SK-N-SH treated with all-trans-retinoic acid at 6 μM for 48 hours (cell line): ENCODE measurements at regions not wholly inside any gene's neighbourhood (a gene's known extent, or its start where the extent isn't known, plus 50 kb on each side); places are given as distances from the start of the nearest gene placed in this dataset.

Experiments
- ATAC-seq: fragments of 200-7000 bp; cut with Tn5 transposase; 3 replicates; pipeline ENCODE4 v1.9.1; 2020; ENCODE audit warnings: mild to moderate bottlenecking, moderate library complexity
- ARNTL ChIP-seq: fragments of 450-650 bp; formaldehyde crosslinking; IDR thresholded peaks from 2 replicates; pipeline ENCODE4 v1.5.0; 2020; ENCODE audit warnings: low read depth, mild to moderate bottlenecking, moderate library complexity, borderline replicate concordance
- BACH2 ChIP-seq: fragments of 250-450 bp; sonication (Bioruptor Pico); IDR thresholded peaks from 2 replicates; pipeline ENCODE4 v1.9.0; 2021; ENCODE audit warnings: mild to moderate bottlenecking, borderline replicate concordance
- CSDC2 ChIP-seq: fragments of 250-450 bp; sonication (Bioruptor Pico); IDR thresholded peaks from 2 replicates; pipeline ENCODE4 v1.5.0; 2020; ENCODE audit warnings: mild to moderate bottlenecking, moderate library complexity
- ESRRG ChIP-seq: fragments of 250-450 bp; sonication (Bioruptor Pico); IDR thresholded peaks from 2 replicates; pipeline ENCODE4 v1.6.1; 2021; ENCODE audit warnings: mild to moderate bottlenecking
- GLIS3 ChIP-seq: fragments of 250-450 bp; sonication (Bioruptor Pico); IDR thresholded peaks from 2 replicates; pipeline ENCODE4 v1.5.0; 2020; ENCODE audit warnings: mild to moderate bottlenecking, moderate library complexity
- ISL1 ChIP-seq: fragments of 250-450 bp; sonication (Bioruptor Pico); IDR thresholded peaks from 2 replicates; pipeline ENCODE4 v2.1.2; 2022; ENCODE audit warnings: mild to moderate bottlenecking, moderate library complexity
- OSR1 ChIP-seq: fragments of 250-450 bp; sonication (Bioruptor Pico); IDR thresholded peaks from 2 replicates; pipeline ENCODE4 v1.8.0; 2022; ENCODE audit warnings: moderate library complexity, mild to moderate bottlenecking, inconsistent platforms
- PPARA ChIP-seq: fragments of 250-450 bp; sonication (Bioruptor Pico); IDR thresholded peaks from 2 replicates; pipeline ENCODE4 v1.5.0; 2020; ENCODE audit warnings: mild to moderate bottlenecking, borderline replicate concordance
- RARB ChIP-seq: fragments of 250-450 bp; sonication (Bioruptor Pico); IDR thresholded peaks from 2 replicates; pipeline ENCODE4 v1.8.0; 2021; ENCODE audit warnings: mild to moderate bottlenecking, moderate library complexity
- SNAI2 ChIP-seq: fragments of 250-450 bp; sonication (Bioruptor Pico); IDR thresholded peaks from 2 replicates; pipeline ENCODE4 v1.5.0; 2020; ENCODE audit warnings: mild to moderate bottlenecking, moderate library complexity
- TCF4 ChIP-seq: fragments of 250-450 bp; sonication (Bioruptor Pico); IDR thresholded peaks from 2 replicates; pipeline ENCODE4 v1.8.0; 2021; ENCODE audit warnings: mild to moderate bottlenecking, moderate library complexity, borderline replicate concordance
- TOX ChIP-seq: fragments of 250-450 bp; sonication (Bioruptor Pico); IDR thresholded peaks from 2 replicates; pipeline ENCODE4 v1.8.0; 2021; ENCODE audit warnings: mild to moderate bottlenecking, moderate library complexity, borderline replicate concordance
- ZC3H10 ChIP-seq: fragments of 250-450 bp; sonication (Bioruptor Pico); IDR thresholded peaks from 2 replicates; pipeline ENCODE4 v1.5.1; 2021; ENCODE audit warnings: mild to moderate bottlenecking, moderate library complexity
- ZFP3 ChIP-seq: fragments of 250-450 bp; sonication (Bioruptor Pico); IDR thresholded peaks from 2 replicates; pipeline ENCODE4 v1.5.0; 2020; ENCODE audit warnings: mild to moderate bottlenecking, moderate library complexity
- ZFP30 ChIP-seq: fragments of 450-650 bp; formaldehyde crosslinking; IDR thresholded peaks from 2 replicates; pipeline ENCODE4 v1.5.0; 2022; ENCODE audit warnings: mild to moderate bottlenecking, moderate library complexity
- ZNF565 ChIP-seq: fragments of 450-650 bp; formaldehyde crosslinking; conservative IDR thresholded peaks from 2 replicates; pipeline ENCODE4 v1.5.0; 2020; ENCODE audit warnings: low read depth, mild to moderate bottlenecking, moderate library complexity
- ZNF70 ChIP-seq: fragments of 450-650 bp; formaldehyde crosslinking; IDR thresholded peaks from 2 replicates; pipeline ENCODE4 v1.5.0; 2020; ENCODE audit warnings: mild to moderate bottlenecking, moderate library complexity
- ZNF8 ChIP-seq: fragments of 450-650 bp; formaldehyde crosslinking; IDR thresholded peaks from 2 replicates; pipeline ENCODE4 v1.5.0; 2020; ENCODE audit warnings: mild to moderate bottlenecking, moderate library complexity
- TF ChIP-seq, protein P1 (sequence below): fragments of 250-450 bp; sonication (Bioruptor Pico); IDR thresholded peaks from 2 replicates; pipeline ENCODE4 v1.5.1; 2021; ENCODE audit warnings: mild to moderate bottlenecking, moderate library complexity
- TF ChIP-seq, protein P2 (sequence below): fragments of 250-450 bp; sonication (Bioruptor Pico); IDR thresholded peaks from 2 replicates; pipeline ENCODE4 v1.8.0; 2020; ENCODE audit warnings: mild to moderate bottlenecking, moderate library complexity, borderline replicate concordance
- TF ChIP-seq, protein P3 (sequence below): fragments of 250-450 bp; sonication (Bioruptor Pico); IDR thresholded peaks from 2 replicates; pipeline ENCODE4 v1.5.1; 2020; ENCODE audit warnings: low read depth, mild to moderate bottlenecking, moderate library complexity
- TF ChIP-seq, protein P4 (sequence below): fragments of 250-450 bp; sonication (Bioruptor Pico); IDR thresholded peaks from 2 replicates; pipeline ENCODE4 v1.5.0; 2020; ENCODE audit warnings: mild to moderate bottlenecking, moderate library complexity
- TF ChIP-seq, protein P5 (sequence below): fragments of 250-450 bp; sonication (Bioruptor Pico); IDR thresholded peaks from 2 replicates; pipeline ENCODE4 v1.8.0; 2021; ENCODE audit warnings: low read depth, mild to moderate bottlenecking, moderate library complexity, borderline replicate concordance

DNA sequence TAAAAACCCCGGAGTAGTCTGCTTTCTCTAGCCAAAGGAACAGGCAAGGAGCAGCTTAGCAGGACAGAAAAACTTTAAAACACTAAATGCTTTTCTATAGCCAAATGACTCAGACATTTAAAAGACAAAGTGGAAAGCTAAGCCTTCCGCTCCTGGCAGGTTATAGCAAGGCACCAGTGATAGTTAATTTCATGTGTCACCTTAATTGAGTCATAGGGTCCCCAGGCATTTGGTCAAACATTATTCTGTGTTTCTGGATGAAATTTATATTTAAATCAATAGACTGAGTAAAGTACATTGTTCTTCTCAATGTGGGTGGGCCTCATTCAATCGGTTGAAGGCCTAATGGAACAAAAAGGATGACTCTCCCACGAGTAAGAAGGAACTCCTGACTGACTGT lies 885.7 kb upstream of the ADGRL3 start:
- no peak for ATAC-seq
- TF ChIP-seq, protein P1, sequence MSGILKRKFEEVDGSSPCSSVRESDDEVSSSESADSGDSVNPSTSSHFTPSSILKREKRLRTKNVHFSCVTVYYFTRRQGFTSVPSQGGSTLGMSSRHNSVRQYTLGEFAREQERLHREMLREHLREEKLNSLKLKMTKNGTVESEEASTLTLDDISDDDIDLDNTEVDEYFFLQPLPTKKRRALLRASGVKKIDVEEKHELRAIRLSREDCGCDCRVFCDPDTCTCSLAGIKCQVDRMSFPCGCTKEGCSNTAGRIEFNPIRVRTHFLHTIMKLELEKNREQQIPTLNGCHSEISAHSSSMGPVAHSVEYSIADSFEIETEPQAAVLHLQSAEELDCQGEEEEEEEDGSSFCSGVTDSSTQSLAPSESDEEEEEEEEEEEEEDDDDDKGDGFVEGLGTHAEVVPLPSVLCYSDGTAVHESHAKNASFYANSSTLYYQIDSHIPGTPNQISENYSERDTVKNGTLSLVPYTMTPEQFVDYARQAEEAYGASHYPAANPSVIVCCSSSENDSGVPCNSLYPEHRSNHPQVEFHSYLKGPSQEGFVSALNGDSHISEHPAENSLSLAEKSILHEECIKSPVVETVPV (CRISPR knock-in tag), result no peak
- no peak for TF ChIP-seq ZNF8 (CRISPR knock-in tag)

DNA sequence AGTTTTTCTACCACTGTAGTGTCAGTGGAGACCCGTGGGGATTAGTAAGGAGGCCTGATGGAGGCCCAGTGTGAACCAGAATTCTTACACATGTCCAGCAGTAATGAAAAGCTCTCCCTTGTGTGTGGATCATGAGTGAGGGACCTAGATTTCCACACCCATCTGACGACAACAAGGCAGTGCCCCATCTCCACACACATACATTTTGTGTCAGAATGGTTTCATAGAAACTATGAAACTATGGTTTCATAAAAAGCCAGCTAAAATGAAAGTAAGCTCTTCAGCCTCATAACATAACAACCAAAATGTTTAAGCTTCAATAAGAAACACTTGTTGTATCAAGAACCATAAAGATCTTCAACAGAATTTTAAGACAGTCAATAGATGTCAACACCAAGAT lies 884.5 kb upstream of the ADGRL3 start:
- TF ChIP-seq ZC3H10 (CRISPR knock-in tag) (no peak), ZFP30 (CRISPR knock-in tag) (no peak), ZFP3 (CRISPR knock-in tag) (no peak), OSR1 (no peak), TOX (CRISPR knock-in tag) (no peak), ISL1 (CRISPR knock-in tag) (no peak), RARB (no peak), GLIS3 (CRISPR knock-in tag) (no peak), TCF4 (CRISPR knock-in tag) (no peak), SNAI2 (no peak), ZNF8 (CRISPR knock-in tag) (no peak), ZNF565 (CRISPR knock-in tag) (no peak), BACH2 (no peak), ZNF70 (CRISPR knock-in tag) (no peak), ESRRG (CRISPR knock-in tag) (no peak)
- TF ChIP-seq, protein P1 (CRISPR knock-in tag), result no peak
- TF ChIP-seq, protein P2, sequence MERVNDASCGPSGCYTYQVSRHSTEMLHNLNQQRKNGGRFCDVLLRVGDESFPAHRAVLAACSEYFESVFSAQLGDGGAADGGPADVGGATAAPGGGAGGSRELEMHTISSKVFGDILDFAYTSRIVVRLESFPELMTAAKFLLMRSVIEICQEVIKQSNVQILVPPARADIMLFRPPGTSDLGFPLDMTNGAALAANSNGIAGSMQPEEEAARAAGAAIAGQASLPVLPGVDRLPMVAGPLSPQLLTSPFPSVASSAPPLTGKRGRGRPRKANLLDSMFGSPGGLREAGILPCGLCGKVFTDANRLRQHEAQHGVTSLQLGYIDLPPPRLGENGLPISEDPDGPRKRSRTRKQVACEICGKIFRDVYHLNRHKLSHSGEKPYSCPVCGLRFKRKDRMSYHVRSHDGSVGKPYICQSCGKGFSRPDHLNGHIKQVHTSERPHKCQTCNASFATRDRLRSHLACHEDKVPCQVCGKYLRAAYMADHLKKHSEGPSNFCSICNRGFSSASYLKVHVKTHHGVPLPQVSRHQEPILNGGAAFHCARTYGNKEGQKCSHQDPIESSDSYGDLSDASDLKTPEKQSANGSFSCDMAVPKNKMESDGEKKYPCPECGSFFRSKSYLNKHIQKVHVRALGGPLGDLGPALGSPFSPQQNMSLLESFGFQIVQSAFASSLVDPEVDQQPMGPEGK (CRISPR knock-in tag), result no peak
- TF ChIP-seq, protein P3, sequence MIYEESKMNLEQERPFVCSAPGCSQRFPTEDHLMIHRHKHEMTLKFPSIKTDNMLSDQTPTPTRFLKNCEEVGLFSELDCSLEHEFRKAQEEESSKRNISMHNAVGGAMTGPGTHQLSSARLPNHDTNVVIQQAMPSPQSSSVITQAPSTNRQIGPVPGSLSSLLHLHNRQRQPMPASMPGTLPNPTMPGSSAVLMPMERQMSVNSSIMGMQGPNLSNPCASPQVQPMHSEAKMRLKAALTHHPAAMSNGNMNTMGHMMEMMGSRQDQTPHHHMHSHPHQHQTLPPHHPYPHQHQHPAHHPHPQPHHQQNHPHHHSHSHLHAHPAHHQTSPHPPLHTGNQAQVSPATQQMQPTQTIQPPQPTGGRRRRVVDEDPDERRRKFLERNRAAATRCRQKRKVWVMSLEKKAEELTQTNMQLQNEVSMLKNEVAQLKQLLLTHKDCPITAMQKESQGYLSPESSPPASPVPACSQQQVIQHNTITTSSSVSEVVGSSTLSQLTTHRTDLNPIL (CRISPR knock-in tag), result no peak
- TF ChIP-seq, protein P4, sequence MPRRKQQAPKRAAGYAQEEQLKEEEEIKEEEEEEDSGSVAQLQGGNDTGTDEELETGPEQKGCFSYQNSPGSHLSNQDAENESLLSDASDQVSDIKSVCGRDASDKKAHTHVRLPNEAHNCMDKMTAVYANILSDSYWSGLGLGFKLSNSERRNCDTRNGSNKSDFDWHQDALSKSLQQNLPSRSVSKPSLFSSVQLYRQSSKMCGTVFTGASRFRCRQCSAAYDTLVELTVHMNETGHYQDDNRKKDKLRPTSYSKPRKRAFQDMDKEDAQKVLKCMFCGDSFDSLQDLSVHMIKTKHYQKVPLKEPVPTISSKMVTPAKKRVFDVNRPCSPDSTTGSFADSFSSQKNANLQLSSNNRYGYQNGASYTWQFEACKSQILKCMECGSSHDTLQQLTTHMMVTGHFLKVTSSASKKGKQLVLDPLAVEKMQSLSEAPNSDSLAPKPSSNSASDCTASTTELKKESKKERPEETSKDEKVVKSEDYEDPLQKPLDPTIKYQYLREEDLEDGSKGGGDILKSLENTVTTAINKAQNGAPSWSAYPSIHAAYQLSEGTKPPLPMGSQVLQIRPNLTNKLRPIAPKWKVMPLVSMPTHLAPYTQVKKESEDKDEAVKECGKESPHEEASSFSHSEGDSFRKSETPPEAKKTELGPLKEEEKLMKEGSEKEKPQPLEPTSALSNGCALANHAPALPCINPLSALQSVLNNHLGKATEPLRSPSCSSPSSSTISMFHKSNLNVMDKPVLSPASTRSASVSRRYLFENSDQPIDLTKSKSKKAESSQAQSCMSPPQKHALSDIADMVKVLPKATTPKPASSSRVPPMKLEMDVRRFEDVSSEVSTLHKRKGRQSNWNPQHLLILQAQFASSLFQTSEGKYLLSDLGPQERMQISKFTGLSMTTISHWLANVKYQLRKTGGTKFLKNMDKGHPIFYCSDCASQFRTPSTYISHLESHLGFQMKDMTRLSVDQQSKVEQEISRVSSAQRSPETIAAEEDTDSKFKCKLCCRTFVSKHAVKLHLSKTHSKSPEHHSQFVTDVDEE (CRISPR knock-in tag), result no peak
- TF ChIP-seq, protein P5, sequence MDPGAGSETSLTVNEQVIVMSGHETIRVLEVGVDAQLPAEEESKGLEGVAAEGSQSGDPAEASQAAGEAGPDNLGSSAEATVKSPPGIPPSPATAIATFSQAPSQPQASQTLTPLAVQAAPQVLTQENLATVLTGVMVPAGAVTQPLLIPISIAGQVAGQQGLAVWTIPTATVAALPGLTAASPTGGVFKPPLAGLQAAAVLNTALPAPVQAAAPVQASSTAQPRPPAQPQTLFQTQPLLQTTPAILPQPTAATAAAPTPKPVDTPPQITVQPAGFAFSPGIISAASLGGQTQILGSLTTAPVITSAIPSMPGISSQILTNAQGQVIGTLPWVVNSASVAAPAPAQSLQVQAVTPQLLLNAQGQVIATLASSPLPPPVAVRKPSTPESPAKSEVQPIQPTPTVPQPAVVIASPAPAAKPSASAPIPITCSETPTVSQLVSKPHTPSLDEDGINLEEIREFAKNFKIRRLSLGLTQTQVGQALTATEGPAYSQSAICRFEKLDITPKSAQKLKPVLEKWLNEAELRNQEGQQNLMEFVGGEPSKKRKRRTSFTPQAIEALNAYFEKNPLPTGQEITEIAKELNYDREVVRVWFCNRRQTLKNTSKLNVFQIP (CRISPR knock-in tag), result no peak
- no peak for ATAC-seq

DNA sequence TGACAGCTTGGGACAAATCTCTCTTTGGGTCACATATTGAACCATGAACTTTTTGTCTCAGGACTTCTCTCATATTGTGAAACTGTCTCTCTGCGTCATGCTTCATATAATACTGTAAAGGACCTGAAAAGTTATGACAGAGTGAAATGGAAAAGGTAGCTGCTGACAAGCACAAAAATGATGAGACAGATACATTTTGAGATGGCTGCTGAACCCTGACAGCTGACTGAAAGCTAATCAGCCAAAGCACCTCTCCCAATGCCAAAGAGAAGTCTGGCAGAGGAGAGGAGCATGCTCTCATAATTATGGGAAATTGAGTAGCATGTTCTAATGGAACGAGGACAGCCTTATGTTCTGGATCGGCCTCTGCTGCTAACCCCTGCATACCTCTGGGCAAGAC lies 873.4 kb upstream of the ADGRL3 start:
- TF ChIP-seq ZNF8 (CRISPR knock-in tag), result no peak
- no peak for TF ChIP-seq ISL1 (CRISPR knock-in tag)
- no peak for TF ChIP-seq CSDC2
- no peak for TF ChIP-seq PPARA (CRISPR knock-in tag)
- TF ChIP-seq, protein P5 (CRISPR knock-in tag), result no peak
- TF ChIP-seq ZNF565 (CRISPR knock-in tag), result no peak
- TF ChIP-seq OSR1, result no peak
- no peak for TF ChIP-seq ESRRG (CRISPR knock-in tag)
- TF ChIP-seq ARNTL (CRISPR knock-in tag), result no peak
- TF ChIP-seq ZNF70 (CRISPR knock-in tag), result no peak
- TF ChIP-seq, protein P4 (CRISPR knock-in tag), result no peak
- TF ChIP-seq BACH2, result no peak
- ATAC-seq, result no peak
